ENCODE measurements at regions not wholly inside any gene's neighbourhood (a gene's known extent, or its start where the extent isn't known, plus 50 kb on each side); places are given as distances from the start of the nearest gene placed in this dataset.
A peak's percentile ranks its signal among the peaks of the same experiment; 100 is the strongest.
"Not testable (repeated sequence)": the region's sequence is repeated elsewhere in the genome, so short reads cannot be mapped to it uniquely, and the experiment has no call there.

DNA sequence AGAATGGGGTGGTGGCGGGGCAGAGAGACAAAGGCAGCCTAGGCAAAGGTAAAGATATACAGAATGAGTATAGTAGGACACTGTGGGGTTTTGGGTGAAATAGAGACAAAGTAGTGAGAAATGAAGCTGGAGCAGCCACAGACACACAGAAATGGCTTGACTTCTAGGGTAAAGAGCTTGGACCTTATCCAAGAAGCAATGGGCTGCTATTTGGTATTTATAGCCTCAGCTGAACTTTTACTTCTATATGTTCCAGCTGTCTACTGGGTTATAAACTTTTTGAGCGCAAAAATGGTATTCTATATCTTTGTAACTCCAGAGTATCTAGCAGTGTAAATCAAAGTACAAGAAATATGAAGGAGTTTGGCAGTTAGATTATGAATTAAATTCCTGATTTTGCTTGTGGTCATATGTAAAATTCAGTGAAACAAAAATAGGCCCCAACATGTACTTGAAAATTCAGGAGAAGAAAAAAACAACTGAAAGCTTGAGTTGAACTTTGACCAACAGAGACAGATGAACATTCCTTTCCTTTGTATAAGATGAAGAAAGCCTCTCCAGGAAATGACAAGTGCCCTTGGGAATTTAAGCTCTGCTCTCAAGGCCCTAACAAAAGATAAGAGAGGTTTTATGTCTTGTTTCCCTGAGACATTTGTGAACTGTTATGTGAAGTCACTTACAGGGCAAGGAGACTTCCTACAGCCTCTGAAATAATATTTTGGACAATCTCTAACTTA lies 64.6 kb upstream of the XIST start (continued):
- TF ChIP-seq ZNF16 (tag by site-specific recombination; IDR thresholded peaks at IDR 0.05; ENCODE audit: low read depth) (no peak), ZNF544 (tag by site-specific recombination; IDR thresholded peaks at IDR 0.05) (no peak), ZNF777 (tag by site-specific recombination; IDR thresholded peaks at IDR 0.05; ENCODE audit: borderline replicate concordance) (no peak), ZNF133 (tag by site-specific recombination; IDR thresholded peaks at IDR 0.05) (0 out of 2 replicates have a peak, but pooled peaks have one; percentile 30)
- TF ChIP-seq, protein P1, sequence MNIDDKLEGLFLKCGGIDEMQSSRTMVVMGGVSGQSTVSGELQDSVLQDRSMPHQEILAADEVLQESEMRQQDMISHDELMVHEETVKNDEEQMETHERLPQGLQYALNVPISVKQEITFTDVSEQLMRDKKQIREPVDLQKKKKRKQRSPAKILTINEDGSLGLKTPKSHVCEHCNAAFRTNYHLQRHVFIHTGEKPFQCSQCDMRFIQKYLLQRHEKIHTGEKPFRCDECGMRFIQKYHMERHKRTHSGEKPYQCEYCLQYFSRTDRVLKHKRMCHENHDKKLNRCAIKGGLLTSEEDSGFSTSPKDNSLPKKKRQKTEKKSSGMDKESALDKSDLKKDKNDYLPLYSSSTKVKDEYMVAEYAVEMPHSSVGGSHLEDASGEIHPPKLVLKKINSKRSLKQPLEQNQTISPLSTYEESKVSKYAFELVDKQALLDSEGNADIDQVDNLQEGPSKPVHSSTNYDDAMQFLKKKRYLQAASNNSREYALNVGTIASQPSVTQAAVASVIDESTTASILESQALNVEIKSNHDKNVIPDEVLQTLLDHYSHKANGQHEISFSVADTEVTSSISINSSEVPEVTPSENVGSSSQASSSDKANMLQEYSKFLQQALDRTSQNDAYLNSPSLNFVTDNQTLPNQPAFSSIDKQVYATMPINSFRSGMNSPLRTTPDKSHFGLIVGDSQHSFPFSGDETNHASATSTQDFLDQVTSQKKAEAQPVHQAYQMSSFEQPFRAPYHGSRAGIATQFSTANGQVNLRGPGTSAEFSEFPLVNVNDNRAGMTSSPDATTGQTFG (tag by site-specific recombination; IDR thresholded peaks at IDR 0.05; ENCODE audit: borderline replicate concordance) = no peak
- TF ChIP-seq, protein P2, sequence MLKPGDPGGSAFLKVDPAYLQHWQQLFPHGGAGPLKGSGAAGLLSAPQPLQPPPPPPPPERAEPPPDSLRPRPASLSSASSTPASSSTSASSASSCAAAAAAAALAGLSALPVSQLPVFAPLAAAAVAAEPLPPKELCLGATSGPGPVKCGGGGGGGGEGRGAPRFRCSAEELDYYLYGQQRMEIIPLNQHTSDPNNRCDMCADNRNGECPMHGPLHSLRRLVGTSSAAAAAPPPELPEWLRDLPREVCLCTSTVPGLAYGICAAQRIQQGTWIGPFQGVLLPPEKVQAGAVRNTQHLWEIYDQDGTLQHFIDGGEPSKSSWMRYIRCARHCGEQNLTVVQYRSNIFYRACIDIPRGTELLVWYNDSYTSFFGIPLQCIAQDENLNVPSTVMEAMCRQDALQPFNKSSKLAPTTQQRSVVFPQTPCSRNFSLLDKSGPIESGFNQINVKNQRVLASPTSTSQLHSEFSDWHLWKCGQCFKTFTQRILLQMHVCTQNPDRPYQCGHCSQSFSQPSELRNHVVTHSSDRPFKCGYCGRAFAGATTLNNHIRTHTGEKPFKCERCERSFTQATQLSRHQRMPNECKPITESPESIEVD (tag by site-specific recombination; IDR thresholded peaks at IDR 0.05) = peak; percentile 96

DNA sequence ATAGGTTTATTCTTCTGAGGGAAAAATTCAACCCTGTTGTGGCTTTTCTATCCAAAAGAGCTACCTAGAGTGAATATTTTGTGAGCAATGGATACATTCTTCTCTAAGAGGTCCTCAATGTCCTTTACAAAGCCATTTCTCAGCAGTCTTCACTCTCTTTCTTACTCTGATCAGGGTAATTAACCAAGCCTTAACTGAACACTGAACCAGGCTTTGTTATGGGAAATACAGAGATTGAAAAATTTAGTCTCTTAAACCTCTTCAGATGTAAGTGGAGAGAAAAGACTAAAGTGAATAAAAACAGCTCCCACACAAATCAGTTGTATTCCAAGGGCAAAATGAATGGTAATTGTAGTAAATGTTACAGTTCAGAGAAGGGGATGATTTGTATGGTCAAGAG lies 64.0 kb upstream of the XIST start:
- H3K9me3 ChIP-seq (ENCODE audit: control insufficient read depth, insufficient read depth, low read depth, low read length) = no peaks in the 10 kb centered on the region; the same call in 1 of the 2 replicates
- H3K27ac ChIP-seq (ENCODE audit: extremely low read depth, low read depth, low read length) = peak overlapping the region; percentile 69
- POLR2A ChIA-PET = interaction anchor here (1.3 to 2.6 kb wide), 6 partner anchors 14 to 75 kb away, joined by 4 to 56 read pairs (median 11); partner anchors contain the start of gene XIST
- TF ChIP-seq MEIS1 (CRISPR knock-in tag; IDR thresholded peaks at IDR 0.05; ENCODE audit: borderline replicate concordance) = no peak
- H3K4me1 ChIP-seq (ENCODE audit: control insufficient read depth, insufficient read depth, low read length) = peaks cover 40% of the 10 kb centered on the region
- no peaks in the 10 kb centered on the region for H3K36me3 ChIP-seq (ENCODE audit: control insufficient read depth in 2 of 2, insufficient read depth in 1 of 2, low read length in 2 of 2)
- CTCF ChIA-PET = interaction anchor here (0.6 to 2.6 kb wide), 7 partner anchors 8 to 1790 kb away, joined by 3 to 20 read pairs (median 5); no protein-coding TSS in a partner anchor
- H3K4me3 ChIP-seq (ENCODE audit: low read depth, low read length) = no peak overlapping the region

DNA sequence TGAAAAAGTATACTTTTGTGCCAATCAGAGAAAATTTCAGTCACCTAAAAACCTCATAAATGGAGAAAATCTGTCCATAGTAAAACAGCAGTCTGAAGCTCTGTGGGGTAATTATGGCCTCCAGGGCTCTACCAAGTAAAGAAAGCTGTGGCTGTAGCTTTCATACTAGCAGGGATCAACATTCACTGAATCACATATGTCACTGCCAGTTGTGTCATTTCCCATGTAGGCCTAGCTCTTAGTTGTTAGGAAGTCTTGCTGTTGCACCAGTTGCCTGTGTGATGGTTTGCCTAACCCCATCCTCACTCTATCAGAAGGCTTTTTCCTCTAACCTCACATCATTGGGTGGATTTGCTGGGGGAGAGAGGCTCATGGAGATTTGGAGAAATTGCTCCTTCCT lies 62.3 kb upstream of the XIST start:
- H3K27ac ChIP-seq (ENCODE audit: extremely low read depth, low read depth, low read length); H3K36me3 ChIP-seq (ENCODE audit: control insufficient read depth in 2 of 2, insufficient read depth in 1 of 2, low read length in 2 of 2); H3K4me3 ChIP-seq (ENCODE audit: low read depth, low read length); H3K9me3 ChIP-seq (ENCODE audit: control insufficient read depth, insufficient read depth, low read depth, low read length): not testable (repeated sequence)
- TF ChIP-seq, protein P3, sequence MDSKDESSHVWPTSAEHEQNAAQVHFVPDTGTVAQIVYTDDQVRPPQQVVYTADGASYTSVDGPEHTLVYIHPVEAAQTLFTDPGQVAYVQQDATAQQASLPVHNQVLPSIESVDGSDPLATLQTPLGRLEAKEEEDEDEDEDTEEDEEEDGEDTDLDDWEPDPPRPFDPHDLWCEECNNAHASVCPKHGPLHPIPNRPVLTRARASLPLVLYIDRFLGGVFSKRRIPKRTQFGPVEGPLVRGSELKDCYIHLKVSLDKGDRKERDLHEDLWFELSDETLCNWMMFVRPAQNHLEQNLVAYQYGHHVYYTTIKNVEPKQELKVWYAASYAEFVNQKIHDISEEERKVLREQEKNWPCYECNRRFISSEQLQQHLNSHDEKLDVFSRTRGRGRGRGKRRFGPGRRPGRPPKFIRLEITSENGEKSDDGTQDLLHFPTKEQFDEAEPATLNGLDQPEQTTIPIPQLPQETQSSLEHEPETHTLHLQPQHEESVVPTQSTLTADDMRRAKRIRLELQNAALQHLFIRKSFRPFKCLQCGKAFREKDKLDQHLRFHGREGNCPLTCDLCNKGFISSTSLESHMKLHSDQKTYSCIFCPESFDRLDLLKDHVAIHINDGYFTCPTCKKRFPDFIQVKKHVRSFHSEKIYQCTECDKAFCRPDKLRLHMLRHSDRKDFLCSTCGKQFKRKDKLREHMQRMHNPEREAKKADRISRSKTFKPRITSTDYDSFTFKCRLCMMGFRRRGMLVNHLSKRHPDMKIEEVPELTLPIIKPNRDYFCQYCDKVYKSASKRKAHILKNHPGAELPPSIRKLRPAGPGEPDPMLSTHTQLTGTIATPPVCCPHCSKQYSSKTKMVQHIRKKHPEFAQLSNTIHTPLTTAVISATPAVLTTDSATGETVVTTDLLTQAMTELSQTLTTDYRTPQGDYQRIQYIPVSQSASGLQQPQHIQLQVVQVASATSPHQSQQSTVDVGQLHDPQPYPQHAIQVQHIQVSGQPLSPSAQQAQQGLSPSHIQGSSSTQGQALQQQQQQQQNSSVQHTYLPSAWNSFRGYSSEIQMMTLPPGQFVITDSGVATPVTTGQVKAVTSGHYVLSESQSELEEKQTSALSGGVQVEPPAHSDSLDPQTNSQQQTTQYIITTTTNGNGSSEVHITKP (tag by site-specific recombination; IDR thresholded peaks at IDR 0.05) = peak; percentile 77
- H3K4me1 ChIP-seq (ENCODE audit: control insufficient read depth, insufficient read depth, low read length) = peaks cover 40% of the 10 kb centered on the region
- POLR2A ChIA-PET = interaction anchor here (3.0 kb wide), 1 partner anchor 64 kb away, joined by 21 read pairs; no protein-coding TSS in a partner anchor
- CTCF ChIA-PET = interaction anchor here (2.1 kb wide), 1 partner anchor 60 kb away, joined by 7 read pairs; no protein-coding TSS in a partner anchor

DNA sequence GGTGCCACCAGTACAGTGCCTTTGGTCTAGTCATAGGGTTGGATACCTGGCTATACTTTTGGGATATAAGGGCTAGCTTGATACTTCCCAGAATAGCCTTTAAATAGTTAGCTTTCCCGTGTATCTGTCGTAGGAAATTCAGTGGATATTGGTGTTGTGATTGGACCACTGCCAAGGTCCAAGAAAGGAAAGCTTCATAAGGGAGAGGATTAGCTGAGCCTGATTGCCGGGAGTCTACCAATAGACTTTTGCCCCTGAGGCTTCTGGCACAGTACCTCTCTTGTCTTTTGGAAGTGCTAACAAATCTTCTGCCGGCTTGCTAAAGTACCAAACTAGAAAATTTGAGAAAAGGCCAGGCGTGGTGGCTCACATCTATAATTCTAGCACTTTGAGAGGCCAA lies 61.1 kb upstream of the XIST start:
- Histone ChIP-seq H3K27ac (ENCODE audit: extremely low read depth, low read depth, low read length) (peak overlapping the region; percentile 75), H3K36me3 (ENCODE audit: control insufficient read depth in 2 of 2, insufficient read depth in 1 of 2, low read length in 2 of 2) (no peaks in the 10 kb centered on the region), H3K4me3 (ENCODE audit: low read depth, low read length) (no peak overlapping the region), H3K9me3 (ENCODE audit: control insufficient read depth, insufficient read depth, low read depth, low read length) (no peaks in the 10 kb centered on the region; the same call in 1 of the 2 replicates), H3K4me1 (ENCODE audit: control insufficient read depth, insufficient read depth, low read length) (peaks cover 40% of the 10 kb centered on the region)
- POLR2A ChIA-PET = interaction anchor here (0.6 to 3.0 kb wide), 13 partner anchors 9 to 89 kb away, joined by 3 to 21 read pairs (median 4); no protein-coding TSS in a partner anchor
- CTCF ChIA-PET = interaction anchor here (0.6 to 2.1 kb wide), 8 partner anchors 14 to 1731 kb away, joined by 3 to 7 read pairs (median 3); no protein-coding TSS in a partner anchor
- 0 out of 2 replicates have a peak, but pooled peaks have one; percentile 62 for TF ChIP-seq ZNF10 (tag by site-specific recombination; IDR thresholded peaks at IDR 0.05)
- TF ChIP-seq ZNF341 (tag by site-specific recombination; IDR thresholded peaks at IDR 0.05; ENCODE audit: low read depth) = peak; percentile 57
- 0 out of 2 replicates have a peak, but pooled peaks have one; percentile 21 for TF ChIP-seq ZBTB20 (tag by site-specific recombination; IDR thresholded peaks at IDR 0.05)
- TF ChIP-seq ZNF561 (tag by site-specific recombination; IDR thresholded peaks at IDR 0.05; ENCODE audit: borderline replicate concordance) = peak; percentile 94
- TF ChIP-seq ZNF202 (tag by site-specific recombination; IDR thresholded peaks at IDR 0.05; ENCODE audit: borderline replicate concordance) = no peak
- TF ChIP-seq HOXC10 (CRISPR knock-in tag; IDR thresholded peaks at IDR 0.05) = no peak
- TF ChIP-seq OSR2 (tag by site-specific recombination; IDR thresholded peaks at IDR 0.05) = peak; percentile 94
- no peak for TF ChIP-seq ZNF571 (tag by site-specific recombination; IDR thresholded peaks at IDR 0.05)
- peak; percentile 99 for TF ChIP-seq ZNF660 (tag by site-specific recombination; IDR thresholded peaks at IDR 0.05)
- peak; percentile 87 for TF ChIP-seq ZXDB (tag by site-specific recombination; IDR thresholded peaks at IDR 0.05)
- TF ChIP-seq FEZF1 (tag by site-specific recombination; IDR thresholded peaks at IDR 0.05) = peak; percentile 79
- no peak for TF ChIP-seq ZNF549 (tag by site-specific recombination; IDR thresholded peaks at IDR 0.05)

Data from HEK293 (cell line).